ENCODE measurements at regions not wholly inside any gene's neighbourhood (a gene's known extent, or its start where the extent isn't known, plus 50 kb on each side); places are given as distances from the start of the nearest gene placed in this dataset.
"Not testable (repeated sequence)": the region's sequence is repeated elsewhere in the genome, so short reads cannot be mapped to it uniquely, and the experiment has no call there.

- FAIRE-seq: not testable (repeated sequence)
These were observed 54.7 kb upstream of the RALY start for GRCh38 chr20:33939031-33939430.

More at GRCh38 chr20:33939031-33939430, 54.7 kb upstream of the RALY start:
- H2BK20ac ChIP-seq (ENCODE audit: low read length); H2BK12ac ChIP-seq (ENCODE audit: low read depth, low read length); H2BK120ac ChIP-seq (replicated peaks; ENCODE audit: low read depth, low read length); H3K23ac ChIP-seq (ENCODE audit: insufficient read length); H3K4me3 ChIP-seq (ENCODE audit: extremely low read depth in 1 of 4, insufficient read depth in 2 of 4, low read depth in 3 of 4, low read length in 4 of 4); H3K23me2 ChIP-seq (ENCODE audit: low read depth, low read length); H4K20me1 ChIP-seq (replicated peaks in 1 of 2; ENCODE audit: control insufficient read depth in 1 of 2, insufficient read depth in 2 of 2, low read length in 2 of 2); DNase-seq (ENCODE audit: low read depth in 1 of 2, low spot score in 2 of 2); H3K56ac ChIP-seq (replicated peaks; ENCODE audit: insufficient read length, low read depth, low read length); H3K9ac ChIP-seq (replicated peaks in 1 of 4; ENCODE audit: extremely low read depth in 1 of 4, low read depth in 3 of 4, low read length in 3 of 4); H3K18ac ChIP-seq (ENCODE audit: extremely low read depth, low read length); H4K5ac ChIP-seq (ENCODE audit: insufficient read length, low read depth, low read length); H2AK5ac ChIP-seq (ENCODE audit: low read depth, low read length); H3K4me2 ChIP-seq (ENCODE audit: insufficient read depth in 1 of 2, low read depth in 2 of 2, low read length in 2 of 2); H4K8ac ChIP-seq (ENCODE audit: extremely low read depth, insufficient read depth, low read length); H4K91ac ChIP-seq (replicated peaks; ENCODE audit: insufficient read length, low read length); H3K36me3 ChIP-seq (ENCODE audit: control insufficient read depth in 2 of 4, insufficient read depth in 4 of 4, low read length in 3 of 4); H3K27ac ChIP-seq (ENCODE audit: low read depth, low read length); H3K79me1 ChIP-seq (ENCODE audit: low read depth, low read length); H3K4me1 ChIP-seq (replicated peaks in 1 of 4; ENCODE audit: control insufficient read depth in 3 of 4, insufficient read depth in 4 of 4, low read length in 3 of 4); H2BK5ac ChIP-seq (ENCODE audit: low read depth, low read length); H3K79me2 ChIP-seq (ENCODE audit: control insufficient read depth in 1 of 2, insufficient read depth in 2 of 2, low read length in 2 of 2); H3K14ac ChIP-seq (ENCODE audit: insufficient read length); H3K9me3 ChIP-seq (ENCODE audit: insufficient read depth in 2 of 2, low read depth in 1 of 2, low read length in 1 of 2); H2BK15ac ChIP-seq (ENCODE audit: low read length); H3K4ac ChIP-seq (replicated peaks; ENCODE audit: insufficient read length, low read depth, low read length); H2AFZ ChIP-seq (ENCODE audit: low read length); POLR2A ChIA-PET (ENCODE audit: partially characterized antibody); H3K27me3 ChIP-seq (replicated peaks in 1 of 4; ENCODE audit: control insufficient read depth in 3 of 4, extremely low read depth in 1 of 4, insufficient read depth in 3 of 4, low read length in 3 of 4): not testable (repeated sequence)
- 95% methylated on average over 5 of the region's 5 CpGs; no CpG with 5 or more reads in 1 of the 2 experiments for WGBS, 2 experiments (ENCODE audit: extremely low coverage in 1 of 2, insufficient coverage in 1 of 2, insufficient read length in 1 of 2, insufficient replicate concordance in 2 of 2, low coverage in 1 of 2, low lambda C conversion rate in 2 of 2, missing lambda C conversion rate in 1 of 2)
- CTCF ChIA-PET (ENCODE audit: partially characterized antibody): interaction anchor here (1.1 to 9.5 kb wide), 5 partner anchors 12 to 140 kb away, joined by 3 to 78 read pairs (median 5); no protein-coding TSS in a partner anchor

Measured in H1 (cell line).